ENCODE measurements at regions not wholly inside any gene's neighbourhood (a gene's known extent, or its start where the extent isn't known, plus 50 kb on each side); places are given as distances from the start of the nearest gene placed in this dataset.

DNA sequence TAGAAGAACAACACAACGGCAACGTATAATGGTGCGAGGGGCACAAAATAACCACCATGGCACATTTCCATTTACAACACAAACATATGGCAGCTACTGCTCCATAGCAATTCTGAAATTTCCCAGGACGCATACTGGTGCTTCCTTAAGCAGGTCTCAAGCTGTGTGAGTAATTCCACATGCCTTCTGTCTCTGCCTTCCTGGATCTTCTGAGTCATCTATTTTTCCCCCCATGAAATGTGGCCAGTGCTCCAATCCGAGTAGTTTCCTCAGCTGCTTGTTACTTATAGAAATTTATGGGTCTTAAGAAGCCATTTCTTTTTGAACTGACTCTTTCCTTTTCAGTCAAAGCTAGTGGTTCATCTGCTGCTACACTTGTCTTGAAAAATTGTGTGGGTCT is 256.6 kb upstream of the KLF6 start:
- no peak for DNase-seq

DNA sequence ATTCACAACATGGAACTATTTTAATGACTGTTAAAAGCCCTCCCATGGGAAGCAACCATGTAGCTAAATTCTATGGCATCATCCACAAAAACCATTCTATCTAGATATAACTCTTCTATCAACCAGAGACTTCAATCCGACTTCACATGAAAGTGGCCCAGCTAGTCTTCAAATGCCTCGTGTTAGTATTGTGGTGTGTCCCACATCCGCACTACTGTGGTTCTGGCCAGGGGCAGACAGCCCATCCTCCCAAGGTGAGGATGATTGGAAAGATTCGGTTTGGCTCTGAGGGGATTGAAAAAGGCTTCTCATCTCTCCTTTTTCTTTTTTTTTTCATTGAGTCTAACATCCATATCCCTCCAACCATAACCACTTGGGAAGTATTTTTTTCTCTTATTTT is 253.0 kb upstream of the KLF6 start:
- no peak for DNase-seq

- no peak for DNase-seq
These were observed 250.6 kb upstream of the KLF6 start for GRCh38 chr10:4035599-4035945.

DNA sequence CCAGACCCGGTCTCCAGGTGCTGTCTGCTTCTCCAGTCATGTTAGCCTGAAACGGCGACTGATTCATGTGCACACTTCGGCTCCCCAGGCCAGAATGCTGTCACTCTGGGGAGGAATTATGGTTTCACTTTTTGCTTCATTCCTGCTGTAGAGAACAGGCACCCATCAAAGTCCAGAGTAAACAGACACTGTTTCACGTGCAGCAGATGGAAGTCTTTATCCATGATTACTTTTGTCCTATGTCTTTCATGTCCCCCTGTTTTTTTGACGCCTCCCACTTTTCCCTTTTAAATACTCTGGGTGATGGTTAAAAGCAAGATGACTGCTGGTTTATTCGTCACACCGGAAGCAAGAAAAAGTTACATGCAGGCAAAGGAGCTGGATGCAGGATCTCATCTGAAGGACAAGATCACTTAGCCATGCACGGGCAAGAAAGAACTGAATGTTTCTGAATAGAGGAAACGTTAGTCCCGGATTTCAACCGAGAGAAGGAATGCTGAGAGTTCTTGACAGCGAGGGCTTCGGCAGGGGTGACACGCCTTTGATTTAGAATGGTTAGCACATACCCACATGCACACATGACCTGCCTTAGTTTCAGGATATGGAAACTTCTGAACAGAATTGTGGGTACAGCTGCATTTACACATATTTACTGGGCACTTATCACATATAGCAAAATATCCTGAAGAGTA is 250.0 kb upstream of the KLF6 start:
- DNase-seq = no peak

DNA sequence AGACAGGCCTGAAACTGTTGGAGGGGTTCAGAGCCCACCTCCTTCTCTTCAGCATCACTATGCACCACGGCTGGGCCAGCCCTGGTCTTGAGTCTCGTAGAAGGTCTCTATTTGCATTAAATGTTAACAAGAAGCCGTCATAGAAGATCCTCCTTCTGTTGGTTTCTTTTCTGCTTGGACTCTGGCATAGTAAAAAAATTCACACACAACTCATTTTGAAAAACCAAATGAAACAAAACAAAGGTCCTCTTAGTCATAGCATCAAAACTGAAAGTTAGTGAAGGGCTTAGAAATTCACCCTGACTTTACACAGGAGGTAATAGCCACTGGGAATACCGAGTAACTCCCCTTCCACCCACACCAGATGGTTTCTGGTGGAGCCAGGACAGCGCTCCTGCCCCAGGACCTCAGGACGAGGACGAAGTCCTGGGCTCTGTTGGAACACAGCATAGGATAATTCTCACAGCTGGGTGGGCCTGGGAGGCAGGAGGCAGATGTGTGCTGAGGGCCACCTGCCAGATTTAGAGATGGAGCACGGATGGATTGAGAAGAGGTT is 248.4 kb upstream of the KLF6 start:
- no peak for DNase-seq

DNA sequence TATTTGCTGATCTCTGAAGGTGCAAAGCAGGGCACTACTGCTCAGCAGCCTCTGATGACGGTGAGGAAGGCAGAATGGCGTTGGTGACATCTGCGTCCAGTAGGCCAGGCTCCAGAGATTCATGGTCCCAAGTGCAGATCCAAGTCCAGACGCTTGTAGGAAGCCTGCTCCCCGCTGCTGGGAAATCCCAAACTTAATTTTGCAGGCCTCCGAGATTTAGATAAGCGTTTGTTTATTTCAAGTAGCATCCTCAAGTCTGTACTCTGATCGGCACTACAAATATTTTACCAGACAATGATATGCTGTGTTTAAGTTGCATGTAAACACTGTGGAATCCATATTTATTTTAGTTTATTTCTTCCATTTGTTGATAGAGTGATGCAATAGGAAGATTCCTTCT is 244.9 kb upstream of the KLF6 start:
- DNase-seq = no peak

- no peak for DNase-seq
These were observed 244.0 kb upstream of the KLF6 start for GRCh38 chr10:4028854-4029583.

- DNase-seq = no peak
These were observed 243.0 kb upstream of the KLF6 start for GRCh38 chr10:4028027-4028471.

DNA sequence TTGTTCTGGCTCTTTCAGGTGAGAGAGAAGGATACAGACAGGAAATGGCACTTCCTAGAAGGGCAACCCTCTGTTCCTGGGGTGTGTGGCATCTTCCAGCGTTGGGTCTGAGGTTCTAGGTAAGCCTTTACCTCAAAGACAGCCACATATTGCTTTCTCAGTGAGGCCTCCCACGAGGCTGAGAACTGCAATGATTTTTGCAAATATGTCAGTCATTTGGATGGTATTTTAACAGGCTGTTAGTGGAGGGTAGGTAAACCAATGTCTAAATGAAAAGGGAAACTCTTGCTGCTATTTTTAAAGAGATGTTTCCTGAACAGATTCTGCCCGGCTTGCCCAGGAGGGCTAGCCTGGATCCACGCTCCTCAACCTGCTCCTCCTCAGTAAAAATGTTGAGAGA is 240.3 kb upstream of the KLF6 start:
- no peak for DNase-seq

DNA sequence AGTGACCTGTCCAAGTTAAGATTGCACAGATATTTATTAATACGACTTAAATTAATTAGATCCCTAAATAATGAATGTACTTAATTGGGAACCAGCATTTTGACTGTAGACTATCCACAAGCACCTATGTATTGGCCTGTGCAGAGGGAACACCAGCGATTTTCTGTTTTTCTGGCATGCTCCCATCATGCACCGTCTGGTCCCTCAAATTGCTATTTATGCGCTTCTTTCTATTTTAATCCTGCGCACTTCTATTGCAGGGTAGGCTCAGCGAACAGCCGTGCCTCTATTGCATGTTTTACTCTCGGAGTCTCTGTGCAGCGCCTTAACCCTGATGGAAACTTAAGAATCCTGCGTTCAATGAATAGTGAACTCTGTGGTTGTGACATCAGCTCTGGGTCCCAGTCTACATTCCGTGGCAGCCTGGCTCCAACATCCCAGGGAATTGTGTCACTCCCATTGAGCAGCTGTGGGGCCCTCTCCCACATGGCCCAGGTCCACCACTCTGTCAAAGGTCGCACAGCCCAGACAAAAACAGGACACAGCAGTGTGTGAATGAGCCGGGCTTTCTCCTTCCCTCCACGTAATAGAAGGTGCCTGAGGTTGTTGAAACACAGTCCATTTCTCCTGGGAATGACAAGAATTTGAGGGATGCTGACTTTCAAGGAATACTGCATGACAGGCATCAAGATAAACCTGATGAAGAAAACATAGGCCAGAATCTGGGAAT is 239.7 kb upstream of the KLF6 start:
- no peak for DNase-seq

DNA sequence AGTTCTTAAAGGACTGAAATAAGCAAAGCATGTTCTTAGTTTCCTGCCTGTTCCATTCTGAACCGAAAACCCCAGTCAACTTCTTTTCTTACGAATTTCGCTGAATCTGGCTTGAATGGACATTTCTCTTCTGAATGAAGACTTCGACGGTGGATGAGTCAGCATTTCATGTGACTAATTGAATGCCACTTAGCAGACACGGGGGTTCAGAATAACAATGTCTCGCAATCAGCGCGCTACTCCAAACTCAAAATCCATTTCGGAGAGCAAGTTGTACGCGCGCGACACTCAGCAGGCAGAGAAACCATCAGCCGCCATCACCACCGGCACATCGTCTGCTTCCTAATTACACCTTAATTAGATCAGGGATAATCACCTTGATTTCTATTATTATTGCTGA is 239.0 kb upstream of the KLF6 start:
- DNase-seq = no peak

- DNase-seq = no peak
These were observed 237.5 kb upstream of the KLF6 start for GRCh38 chr10:4022473-4022872.

DNA sequence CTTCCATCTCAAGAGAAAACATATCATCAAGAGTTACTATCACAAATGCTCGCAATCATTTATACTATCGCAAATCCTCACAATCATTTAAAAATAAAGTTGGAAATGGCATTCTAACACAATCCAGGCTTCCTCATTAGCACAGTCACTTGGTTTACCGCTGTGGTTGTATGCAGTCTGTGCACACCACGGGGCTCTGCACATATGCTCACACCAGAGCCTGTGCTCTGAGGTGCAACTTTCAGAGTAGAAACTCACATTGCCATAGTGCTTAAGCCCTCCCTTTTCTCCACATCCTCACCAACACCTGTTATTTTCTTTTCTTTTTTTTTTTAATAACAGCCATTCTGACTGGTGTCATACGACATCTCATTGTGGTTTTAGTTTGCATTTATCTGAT is 235.6 kb upstream of the KLF6 start:
- no peak for DNase-seq

GRCh38 chr10:4018054-4018511 is 233.1 kb upstream of the KLF6 start:
- no peak for DNase-seq

DNA sequence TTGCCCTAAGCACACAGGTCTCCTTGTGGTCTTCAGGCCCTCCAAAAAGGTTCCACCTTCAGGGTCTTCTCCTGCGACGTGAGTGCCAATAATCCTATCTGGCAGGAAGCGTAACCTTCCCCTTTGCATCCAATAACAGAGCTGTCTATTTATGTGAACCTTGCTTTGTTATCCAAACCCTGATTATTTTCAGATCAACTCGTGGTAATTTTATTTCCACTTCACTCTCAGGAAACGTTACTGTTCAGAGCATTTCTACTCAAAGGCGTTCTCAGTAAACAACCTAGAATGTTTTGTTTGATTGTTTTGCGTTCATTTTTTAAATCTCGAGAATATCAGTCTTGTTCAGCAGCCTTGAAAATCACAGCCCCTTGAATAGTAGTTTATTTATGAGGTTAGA is 232.3 kb upstream of the KLF6 start:
- no peak for DNase-seq

DNA sequence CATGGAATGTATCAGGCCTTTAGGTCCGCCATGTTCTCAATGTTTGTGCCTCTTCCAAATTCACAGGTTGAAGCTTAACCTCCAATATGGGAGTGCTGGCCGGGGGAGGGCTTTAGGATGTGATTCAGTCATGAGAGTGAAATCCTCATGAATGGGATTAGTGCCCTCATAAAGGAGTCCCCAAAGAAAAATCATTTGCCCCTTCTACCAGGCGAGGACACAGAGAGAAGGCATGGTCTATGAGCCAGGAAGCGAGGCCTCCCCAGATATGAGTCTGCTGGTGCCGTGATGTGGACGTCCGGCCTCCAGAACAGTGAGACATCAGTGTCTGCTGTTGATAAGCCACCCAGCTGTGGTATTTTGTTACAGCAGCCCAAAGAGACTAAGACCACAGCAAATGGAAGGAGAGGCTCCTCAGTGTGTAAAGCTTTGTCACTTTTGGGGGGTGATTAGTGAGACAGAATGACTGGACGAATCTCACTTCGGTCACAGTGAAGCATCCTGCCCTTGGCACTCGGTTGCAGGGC is 231.3 kb upstream of the KLF6 start:
- DNase-seq = no peak

- no peak for DNase-seq
These were observed 228.7 kb upstream of the KLF6 start for GRCh38 chr10:4013651-4014121.

GRCh38 chr10:4012848-4013247 is 227.8 kb upstream of the KLF6 start:
- no peak for DNase-seq

- DNase-seq = no peak
These were observed 226.3 kb upstream of the KLF6 start for GRCh38 chr10:4011136-4011812.

DNA sequence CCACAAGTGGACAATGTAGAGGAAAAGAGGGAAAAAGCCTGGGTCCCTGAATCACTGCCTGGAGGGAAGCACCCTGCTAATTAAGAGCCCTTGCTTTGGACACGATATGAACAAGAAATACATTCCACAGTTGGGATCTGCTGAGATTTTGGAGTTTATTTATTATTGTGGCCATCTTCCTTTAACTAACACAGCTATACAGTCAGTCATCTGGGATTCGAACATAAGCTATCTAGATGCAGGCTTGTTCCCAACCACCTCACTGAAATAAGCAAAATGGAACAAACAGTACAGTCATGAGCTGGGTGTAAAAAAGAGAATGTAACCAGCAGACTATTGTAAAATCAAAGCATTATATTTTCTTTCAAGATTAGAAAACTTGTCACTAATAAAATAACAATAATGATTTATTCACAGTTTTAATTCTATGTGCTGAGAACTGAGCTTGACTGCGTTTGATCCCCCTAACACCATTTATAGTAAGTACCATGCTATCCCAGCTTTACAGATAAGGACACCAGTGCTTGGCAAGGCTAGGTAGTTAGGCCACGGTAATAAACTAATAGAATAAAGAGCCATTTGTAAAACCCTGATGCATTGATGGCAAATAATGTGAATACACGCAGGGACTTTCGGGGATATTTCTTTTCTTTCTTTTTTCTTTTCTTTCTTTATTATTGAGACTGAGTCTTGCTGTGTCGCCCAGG is 223.8 kb upstream of the KLF6 start:
- DNase-seq = no peak

GRCh38 chr10:4007771-4008170 is 222.8 kb upstream of the KLF6 start:
- no peak for DNase-seq

- no peak for DNase-seq
These were observed 221.8 kb upstream of the KLF6 start for GRCh38 chr10:4006858-4007257.
